ENCODE measurements at regions not wholly inside any gene's neighbourhood (a gene's known extent, or its start where the extent isn't known, plus 50 kb on each side); places are given as distances from the start of the nearest gene placed in this dataset.

DNA sequence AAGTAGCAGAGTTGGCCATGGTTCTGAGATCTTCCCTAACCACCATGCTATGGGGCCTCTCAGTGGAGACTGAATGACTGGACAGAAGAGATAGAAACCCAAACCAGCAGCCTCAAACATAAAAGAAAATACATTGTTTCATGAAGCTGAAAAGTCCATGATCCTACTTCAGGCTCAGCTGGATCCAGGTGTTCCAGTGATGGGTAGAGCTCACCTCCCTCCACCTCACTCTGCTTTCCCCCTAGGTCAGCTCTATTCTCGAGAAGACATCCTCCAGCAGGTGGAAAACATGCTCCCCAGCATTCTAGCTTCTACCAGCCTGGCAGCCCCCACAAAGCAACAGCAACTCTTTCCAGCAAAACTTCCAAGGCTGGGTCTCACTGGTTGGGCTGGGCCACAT lies 132.1 kb downstream of the OAT start:
- H3K27ac ChIP-seq (ENCODE audit: low read depth, low read length), result no peak overlapping the region
- H3K36me3 ChIP-seq (ENCODE audit: control insufficient read depth in 1 of 2, insufficient read depth in 2 of 2, low read length in 2 of 2), result no peaks in the 10 kb centered on the region
- no peaks in the 10 kb centered on the region for H3K9me2 ChIP-seq (ENCODE audit: insufficient read depth)
- no peaks in the 10 kb centered on the region for H3K79me2 ChIP-seq (ENCODE audit: insufficient read depth, low read length)
- H2AFZ ChIP-seq (ENCODE audit: low read depth, low read length, poor library complexity, severe bottlenecking), result no peak overlapping the region
- POLR2A ChIA-PET, result no interaction called here
- CTCF ChIA-PET, result interaction anchor here (1.5 kb wide), 1 partner anchor 9 kb away, joined by 3 read pairs; no protein-coding TSS in a partner anchor
- H3K4me3 ChIP-seq (replicated peaks in 1 of 2; ENCODE audit: low read depth in 1 of 2, low read length in 2 of 2), result no peak overlapping the region
- H3K4me1 ChIP-seq (ENCODE audit: control insufficient read depth in 1 of 2, insufficient read depth in 2 of 2, low read length in 2 of 2), result no peaks in the 10 kb centered on the region
- no peaks in the 10 kb centered on the region for H3K27me3 ChIP-seq (ENCODE audit: insufficient read depth, low read length)
- BruUV-seq (replicated peaks), result no TSS peak
- ATAC-seq, result no peak
- no peak for TF ChIP-seq POLR2AphosphoS5 (IDR thresholded peaks at IDR 0.05; ENCODE audit: low read depth, low read length)
- TF ChIP-seq FOSL1 (IDR thresholded peaks at IDR 0.05; ENCODE audit: low read depth), result no peak
- no peak for TF ChIP-seq CBX3 (IDR thresholded peaks at IDR 0.05; ENCODE audit: low read depth)
- TF ChIP-seq JUND (IDR thresholded peaks at IDR 0.05), result no peak
- TF ChIP-seq EZH2phosphoT487 (IDR thresholded peaks at IDR 0.05; ENCODE audit: borderline replicate concordance), result no peak
- TF ChIP-seq, protein P1, sequence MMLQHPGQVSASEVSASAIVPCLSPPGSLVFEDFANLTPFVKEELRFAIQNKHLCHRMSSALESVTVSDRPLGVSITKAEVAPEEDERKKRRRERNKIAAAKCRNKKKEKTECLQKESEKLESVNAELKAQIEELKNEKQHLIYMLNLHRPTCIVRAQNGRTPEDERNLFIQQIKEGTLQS (IDR thresholded peaks at IDR 0.05), result no peak
- DNase-seq (ENCODE audit: low read depth, low spot score), result no peak
- intact Hi-C loops (cut with micrococcal nuclease), result no loop called here
- no peaks in the 10 kb centered on the region for H4K20me1 ChIP-seq (ENCODE audit: insufficient read depth)
- H3K4me2 ChIP-seq (ENCODE audit: low read length), result no peak overlapping the region
- no peaks in the 10 kb centered on the region for H3K9me3 ChIP-seq (ENCODE audit: control insufficient read depth in 1 of 2, insufficient read depth in 1 of 2, low read depth in 1 of 2, low read length in 2 of 2)
- RAD21 ChIA-PET (ENCODE audit: low non-redundant PET in 1 of 2, low total read pairs in 2 of 2, uncharacterized antibody in 2 of 2, unreplicated experiment in 2 of 2), result no interaction called here
- no peak overlapping the region for H3K9ac ChIP-seq (ENCODE audit: low read length)

- TF ChIP-seq POLR2A (IDR thresholded peaks at IDR 0.05; ENCODE audit: borderline replicate concordance, extremely low read depth, insufficient read depth, insufficient read length) (no peak), SP1 (IDR thresholded peaks at IDR 0.05; ENCODE audit: low read depth) (no peak), SRF (IDR thresholded peaks at IDR 0.05; ENCODE audit: low read depth) (no peak), POLR2AphosphoS5 (IDR thresholded peaks at IDR 0.05; ENCODE audit: low read depth, low read length) (no peak), TCF7L2 (IDR thresholded peaks at IDR 0.05; ENCODE audit: borderline replicate concordance, extremely low read depth, insufficient read depth, insufficient read length) (no peak), JUND (IDR thresholded peaks at IDR 0.05) (no peak), CEBPB (IDR thresholded peaks at IDR 0.05; ENCODE audit: low read depth) (no peak), ELF1 (IDR thresholded peaks at IDR 0.05; ENCODE audit: borderline replicate concordance, low read depth) (no peak), CBX3 (IDR thresholded peaks at IDR 0.05; ENCODE audit: low read depth) (no peak), YY1 (IDR thresholded peaks at IDR 0.05; ENCODE audit: extremely low read depth, insufficient replicate concordance, low read depth, low read length) (no peak), FOSL1 (IDR thresholded peaks at IDR 0.05; ENCODE audit: low read depth) (no peak)
- TF ChIP-seq, protein P1 (IDR thresholded peaks at IDR 0.05), result no peak
- TF ChIP-seq, protein P2, sequence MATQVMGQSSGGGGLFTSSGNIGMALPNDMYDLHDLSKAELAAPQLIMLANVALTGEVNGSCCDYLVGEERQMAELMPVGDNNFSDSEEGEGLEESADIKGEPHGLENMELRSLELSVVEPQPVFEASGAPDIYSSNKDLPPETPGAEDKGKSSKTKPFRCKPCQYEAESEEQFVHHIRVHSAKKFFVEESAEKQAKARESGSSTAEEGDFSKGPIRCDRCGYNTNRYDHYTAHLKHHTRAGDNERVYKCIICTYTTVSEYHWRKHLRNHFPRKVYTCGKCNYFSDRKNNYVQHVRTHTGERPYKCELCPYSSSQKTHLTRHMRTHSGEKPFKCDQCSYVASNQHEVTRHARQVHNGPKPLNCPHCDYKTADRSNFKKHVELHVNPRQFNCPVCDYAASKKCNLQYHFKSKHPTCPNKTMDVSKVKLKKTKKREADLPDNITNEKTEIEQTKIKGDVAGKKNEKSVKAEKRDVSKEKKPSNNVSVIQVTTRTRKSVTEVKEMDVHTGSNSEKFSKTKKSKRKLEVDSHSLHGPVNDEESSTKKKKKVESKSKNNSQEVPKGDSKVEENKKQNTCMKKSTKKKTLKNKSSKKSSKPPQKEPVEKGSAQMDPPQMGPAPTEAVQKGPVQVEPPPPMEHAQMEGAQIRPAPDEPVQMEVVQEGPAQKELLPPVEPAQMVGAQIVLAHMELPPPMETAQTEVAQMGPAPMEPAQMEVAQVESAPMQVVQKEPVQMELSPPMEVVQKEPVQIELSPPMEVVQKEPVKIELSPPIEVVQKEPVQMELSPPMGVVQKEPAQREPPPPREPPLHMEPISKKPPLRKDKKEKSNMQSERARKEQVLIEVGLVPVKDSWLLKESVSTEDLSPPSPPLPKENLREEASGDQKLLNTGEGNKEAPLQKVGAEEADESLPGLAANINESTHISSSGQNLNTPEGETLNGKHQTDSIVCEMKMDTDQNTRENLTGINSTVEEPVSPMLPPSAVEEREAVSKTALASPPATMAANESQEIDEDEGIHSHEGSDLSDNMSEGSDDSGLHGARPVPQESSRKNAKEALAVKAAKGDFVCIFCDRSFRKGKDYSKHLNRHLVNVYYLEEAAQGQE (IDR thresholded peaks at IDR 0.05; ENCODE audit: low read depth), result no peak
- ChIA-PET RAD21 (ENCODE audit: low non-redundant PET in 1 of 2, low total read pairs in 2 of 2, uncharacterized antibody in 2 of 2, unreplicated experiment in 2 of 2) (no interaction called here), CTCF (interaction anchor here (1.5 kb wide), 1 partner anchor 10 kb away, joined by 3 read pairs; no protein-coding TSS in a partner anchor), POLR2A (no interaction called here)
- Histone ChIP-seq H2AFZ (ENCODE audit: low read depth, low read length, poor library complexity, severe bottlenecking) (no peak overlapping the region), H3K27ac (ENCODE audit: low read depth, low read length) (no peak overlapping the region), H3K9ac (ENCODE audit: low read length) (no peak overlapping the region), H3K9me3 (ENCODE audit: control insufficient read depth in 1 of 2, insufficient read depth in 1 of 2, low read depth in 1 of 2, low read length in 2 of 2) (no peaks in the 10 kb centered on the region), H3K9me2 (ENCODE audit: insufficient read depth) (no peaks in the 10 kb centered on the region), H3K36me3 (ENCODE audit: control insufficient read depth in 1 of 2, insufficient read depth in 2 of 2, low read length in 2 of 2) (no peaks in the 10 kb centered on the region), H4K20me1 (ENCODE audit: insufficient read depth) (no peaks in the 10 kb centered on the region), H3K4me2 (ENCODE audit: low read length) (no peak overlapping the region), H3K27me3 (ENCODE audit: insufficient read depth, low read length) (no peaks in the 10 kb centered on the region), H3K4me3 (replicated peaks in 1 of 2; ENCODE audit: low read depth in 1 of 2, low read length in 2 of 2) (no peak overlapping the region), H3K4me1 (ENCODE audit: control insufficient read depth in 1 of 2, insufficient read depth in 2 of 2, low read length in 2 of 2) (no peaks in the 10 kb centered on the region), H3K79me2 (ENCODE audit: insufficient read depth, low read length) (no peaks in the 10 kb centered on the region)
- BruUV-seq (replicated peaks), result no TSS peak
- ATAC-seq (no peak), DNase-seq (ENCODE audit: low read depth, low spot score) (no peak)
- intact Hi-C loops (cut with micrococcal nuclease), result no loop called here
Observed at GRCh38 chr10:124285587-124286527, 132.9 kb downstream of the OAT start.
